ENCODE measurements at regions not wholly inside any gene's neighbourhood (a gene's known extent, or its start where the extent isn't known, plus 50 kb on each side); places are given as distances from the start of the nearest gene placed in this dataset.

DNA sequence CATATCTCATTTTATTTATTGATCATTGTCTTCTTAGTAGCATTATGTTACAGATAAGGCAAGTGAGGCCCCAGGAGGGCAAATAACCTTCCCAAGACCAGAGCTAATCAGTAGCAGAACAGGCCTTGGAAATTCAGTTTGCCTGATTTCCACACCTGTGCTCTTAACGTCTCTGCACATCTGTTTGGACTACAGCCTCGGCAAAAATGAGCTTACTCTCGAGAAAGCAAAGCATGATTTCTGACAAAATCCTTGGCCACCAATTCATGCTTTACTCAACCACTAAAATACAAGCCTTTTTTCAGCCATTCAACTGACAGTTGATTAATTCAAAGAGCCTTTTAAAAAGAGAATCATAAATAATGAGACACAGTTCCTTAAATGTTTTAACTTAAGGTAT is 309.3 kb upstream of the HTR2A start:
- Histone ChIP-seq H3K9ac (ENCODE audit: low read depth in 2 of 2, low read length in 2 of 2) (no peak overlapping the region), H3K27ac (no peak overlapping the region), H3K36me3 (no peaks in the 10 kb centered on the region), H3K27me3 (no peaks in the 10 kb centered on the region), H3K4me3 (no peak overlapping the region), H3K9me3 (no peaks in the 10 kb centered on the region), H3K4me1 (no peaks in the 10 kb centered on the region)
- DNase-seq, result no peak
- intact Hi-C loops (cut with DNase I), result no loop called here
- TF ChIP-seq, protein P1, sequence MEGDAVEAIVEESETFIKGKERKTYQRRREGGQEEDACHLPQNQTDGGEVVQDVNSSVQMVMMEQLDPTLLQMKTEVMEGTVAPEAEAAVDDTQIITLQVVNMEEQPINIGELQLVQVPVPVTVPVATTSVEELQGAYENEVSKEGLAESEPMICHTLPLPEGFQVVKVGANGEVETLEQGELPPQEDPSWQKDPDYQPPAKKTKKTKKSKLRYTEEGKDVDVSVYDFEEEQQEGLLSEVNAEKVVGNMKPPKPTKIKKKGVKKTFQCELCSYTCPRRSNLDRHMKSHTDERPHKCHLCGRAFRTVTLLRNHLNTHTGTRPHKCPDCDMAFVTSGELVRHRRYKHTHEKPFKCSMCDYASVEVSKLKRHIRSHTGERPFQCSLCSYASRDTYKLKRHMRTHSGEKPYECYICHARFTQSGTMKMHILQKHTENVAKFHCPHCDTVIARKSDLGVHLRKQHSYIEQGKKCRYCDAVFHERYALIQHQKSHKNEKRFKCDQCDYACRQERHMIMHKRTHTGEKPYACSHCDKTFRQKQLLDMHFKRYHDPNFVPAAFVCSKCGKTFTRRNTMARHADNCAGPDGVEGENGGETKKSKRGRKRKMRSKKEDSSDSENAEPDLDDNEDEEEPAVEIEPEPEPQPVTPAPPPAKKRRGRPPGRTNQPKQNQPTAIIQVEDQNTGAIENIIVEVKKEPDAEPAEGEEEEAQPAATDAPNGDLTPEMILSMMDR (IDR thresholded peaks at IDR 0.05), result no peak

- no peak for DNase-seq
- no peak overlapping the region for H3K4me3 ChIP-seq
- no peak overlapping the region for H3K27ac ChIP-seq
- no peak overlapping the region for H3K9ac ChIP-seq (ENCODE audit: low read depth in 2 of 2, low read length in 2 of 2)
- TF ChIP-seq, protein P1 (IDR thresholded peaks at IDR 0.05), result no peak
- no peaks in the 10 kb centered on the region for H3K4me1 ChIP-seq
- no peaks in the 10 kb centered on the region for H3K9me3 ChIP-seq
- no peaks in the 10 kb centered on the region for H3K27me3 ChIP-seq
- intact Hi-C loops (cut with DNase I), result no loop called here
- no peaks in the 10 kb centered on the region for H3K36me3 ChIP-seq
Measured at GRCh38 chr13:47190696-47191305, 293.9 kb upstream of the HTR2A start.

GRCh38 chr13:47188802-47189201 is 291.9 kb upstream of the HTR2A start:
- DNase-seq, result no peak
- no peaks in the 10 kb centered on the region for H3K36me3 ChIP-seq
- no peaks in the 10 kb centered on the region for H3K4me1 ChIP-seq
- intact Hi-C loops (cut with DNase I), result no loop called here
- no peak overlapping the region for H3K4me3 ChIP-seq
- TF ChIP-seq, protein P1 (IDR thresholded peaks at IDR 0.05), result no peak
- H3K27ac ChIP-seq, result no peak overlapping the region
- H3K9ac ChIP-seq (ENCODE audit: low read depth in 2 of 2, low read length in 2 of 2), result no peak overlapping the region
- H3K9me3 ChIP-seq, result no peaks in the 10 kb centered on the region
- no peaks in the 10 kb centered on the region for H3K27me3 ChIP-seq

GRCh38 chr13:47186471-47186870 is 289.6 kb upstream of the HTR2A start:
- H3K27me3 ChIP-seq, result no peaks in the 10 kb centered on the region
- H3K27ac ChIP-seq, result no peak overlapping the region
- no peaks in the 10 kb centered on the region for H3K9me3 ChIP-seq
- no peak for DNase-seq
- H3K4me1 ChIP-seq, result no peaks in the 10 kb centered on the region
- H3K36me3 ChIP-seq, result no peaks in the 10 kb centered on the region
- intact Hi-C loops (cut with DNase I), result no loop called here
- no peak overlapping the region for H3K9ac ChIP-seq (ENCODE audit: low read depth in 2 of 2, low read length in 2 of 2)
- no peak overlapping the region for H3K4me3 ChIP-seq
- TF ChIP-seq, protein P1 (IDR thresholded peaks at IDR 0.05), result no peak

DNA sequence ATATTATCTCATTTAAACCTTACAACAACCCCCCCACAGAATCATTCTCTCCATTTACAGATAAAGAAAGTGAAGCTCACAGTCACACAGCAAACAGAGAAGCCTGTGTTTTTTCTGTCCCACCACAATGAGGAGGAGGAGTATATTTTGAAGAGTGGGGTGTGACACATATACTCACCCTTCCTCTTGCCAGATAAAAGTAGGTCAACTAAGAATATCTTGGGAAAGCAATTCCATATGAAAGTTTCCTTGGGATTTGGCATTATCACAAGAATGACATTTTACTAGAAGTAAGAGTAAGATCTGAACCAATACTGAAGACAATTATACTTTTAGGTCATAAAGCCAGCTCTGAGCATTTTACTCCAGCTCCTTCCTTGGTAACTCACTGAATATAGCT is 287.5 kb upstream of the HTR2A start:
- intact Hi-C loops (cut with DNase I), result no loop called here

More for the DNA sequence above, 287.5 kb upstream of the HTR2A start:
- no peaks in the 10 kb centered on the region for H3K4me1 ChIP-seq
- H3K4me3 ChIP-seq, result no peak overlapping the region
- H3K9me3 ChIP-seq, result no peaks in the 10 kb centered on the region
- H3K27ac ChIP-seq, result no peak overlapping the region
- no peaks in the 10 kb centered on the region for H3K36me3 ChIP-seq
- no peak for DNase-seq
- no peaks in the 10 kb centered on the region for H3K27me3 ChIP-seq
- TF ChIP-seq, protein P1 (IDR thresholded peaks at IDR 0.05), result no peak
- H3K9ac ChIP-seq (ENCODE audit: low read depth in 2 of 2, low read length in 2 of 2), result no peak overlapping the region

Data from colonic mucosa (tissue), 4 donors.